ENCODE measurements at regions not wholly inside any gene's neighbourhood (a gene's known extent, or its start where the extent isn't known, plus 50 kb on each side); places are given as distances from the start of the nearest gene placed in this dataset.

DNA sequence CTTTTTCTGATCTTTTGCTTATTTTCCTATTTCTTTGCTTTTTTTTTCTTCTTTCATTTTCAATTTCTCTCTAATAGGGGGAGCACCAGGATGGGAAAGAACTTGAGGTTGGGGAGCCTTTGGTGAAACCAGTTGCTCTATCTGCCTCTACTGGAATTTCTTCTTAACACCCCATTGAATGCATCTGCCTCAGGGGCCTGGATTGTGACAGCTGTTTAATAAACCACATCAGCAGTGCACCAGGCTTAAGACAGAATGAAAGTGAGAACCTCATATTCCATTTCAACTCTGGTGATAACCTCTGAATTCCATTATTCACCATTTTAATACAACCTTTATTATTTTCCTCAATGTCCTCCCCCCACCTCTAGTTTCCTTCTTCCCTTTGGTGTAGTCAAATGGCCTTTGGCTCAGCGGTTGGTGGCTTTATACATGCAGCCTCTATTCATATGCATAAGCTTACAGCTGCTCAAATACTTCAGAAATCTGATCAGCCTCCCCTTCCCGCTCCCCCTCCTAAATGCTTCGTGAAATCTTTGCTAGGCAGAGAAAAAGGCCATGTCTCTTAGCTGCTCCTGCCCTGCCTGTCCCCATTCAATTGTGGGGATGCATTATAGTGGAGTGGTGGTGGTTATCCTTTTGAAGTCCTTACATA lies 537.3 kb upstream of the PLXNA2 start:
- Mint-ChIP-seq H3K4me3 (no peak overlapping the region), H3K36me3 (ENCODE audit: low read depth) (no peaks in the 10 kb centered on the region), H3K27ac (no peak overlapping the region), H3K4me1 (ENCODE audit: low read depth) (no peaks in the 10 kb centered on the region), H3K9me3 (peaks cover 16% of the 10 kb centered on the region), H3K27me3 (ENCODE audit: insufficient read depth) (no peaks in the 10 kb centered on the region)
- TF ChIP-seq, protein P1, sequence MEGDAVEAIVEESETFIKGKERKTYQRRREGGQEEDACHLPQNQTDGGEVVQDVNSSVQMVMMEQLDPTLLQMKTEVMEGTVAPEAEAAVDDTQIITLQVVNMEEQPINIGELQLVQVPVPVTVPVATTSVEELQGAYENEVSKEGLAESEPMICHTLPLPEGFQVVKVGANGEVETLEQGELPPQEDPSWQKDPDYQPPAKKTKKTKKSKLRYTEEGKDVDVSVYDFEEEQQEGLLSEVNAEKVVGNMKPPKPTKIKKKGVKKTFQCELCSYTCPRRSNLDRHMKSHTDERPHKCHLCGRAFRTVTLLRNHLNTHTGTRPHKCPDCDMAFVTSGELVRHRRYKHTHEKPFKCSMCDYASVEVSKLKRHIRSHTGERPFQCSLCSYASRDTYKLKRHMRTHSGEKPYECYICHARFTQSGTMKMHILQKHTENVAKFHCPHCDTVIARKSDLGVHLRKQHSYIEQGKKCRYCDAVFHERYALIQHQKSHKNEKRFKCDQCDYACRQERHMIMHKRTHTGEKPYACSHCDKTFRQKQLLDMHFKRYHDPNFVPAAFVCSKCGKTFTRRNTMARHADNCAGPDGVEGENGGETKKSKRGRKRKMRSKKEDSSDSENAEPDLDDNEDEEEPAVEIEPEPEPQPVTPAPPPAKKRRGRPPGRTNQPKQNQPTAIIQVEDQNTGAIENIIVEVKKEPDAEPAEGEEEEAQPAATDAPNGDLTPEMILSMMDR (IDR thresholded peaks at IDR 0.05) = no peak
- DNase-seq = no peak

GRCh38 chr1:208782186-208782585 lies 538.0 kb upstream of the PLXNA2 start:
- H3K4me1 Mint-ChIP-seq (ENCODE audit: low read depth) = no peaks in the 10 kb centered on the region
- no peak overlapping the region for H3K4me3 Mint-ChIP-seq
- no peak overlapping the region for H3K27ac Mint-ChIP-seq
- H3K27me3 Mint-ChIP-seq (ENCODE audit: insufficient read depth) = 0 out of 2 replicates have a peak, but pooled peaks cover under 1% of the 10 kb centered on the region
- peaks cover 17% of the 10 kb centered on the region for H3K9me3 Mint-ChIP-seq
- DNase-seq = no peak
- H3K36me3 Mint-ChIP-seq (ENCODE audit: low read depth) = no peaks in the 10 kb centered on the region
- TF ChIP-seq, protein P1 (IDR thresholded peaks at IDR 0.05) = no peak

DNA sequence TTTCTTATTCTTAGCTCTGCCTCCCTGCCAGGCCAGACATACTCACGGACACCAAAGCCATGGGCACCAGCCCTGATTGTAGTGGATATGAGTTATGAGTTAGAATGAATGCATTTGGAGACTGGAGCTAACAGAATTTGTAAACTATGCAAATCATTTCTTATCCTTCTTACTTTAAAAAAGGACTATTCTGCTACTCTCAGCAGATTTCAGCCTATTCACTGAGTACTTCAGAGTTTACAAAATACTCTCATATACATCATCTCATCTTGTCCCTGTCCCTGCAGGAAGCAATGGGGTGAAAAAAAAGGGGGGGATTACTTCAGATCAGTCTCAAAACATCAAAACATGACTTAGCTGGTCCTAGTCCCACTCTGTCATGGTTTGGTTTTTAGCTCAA lies 541.4 kb upstream of the PLXNA2 start:
- Mint-ChIP-seq H3K9me3 (peaks cover 23% of the 10 kb centered on the region), H3K27me3 (ENCODE audit: insufficient read depth) (0 out of 2 replicates have a peak, but pooled peaks cover 2% of the 10 kb centered on the region), H3K36me3 (ENCODE audit: low read depth) (no peaks in the 10 kb centered on the region), H3K4me3 (no peak overlapping the region), H3K27ac (no peak overlapping the region), H3K4me1 (ENCODE audit: low read depth) (no peaks in the 10 kb centered on the region)
- TF ChIP-seq, protein P1 (IDR thresholded peaks at IDR 0.05) = no peak
- no peak for DNase-seq

DNA sequence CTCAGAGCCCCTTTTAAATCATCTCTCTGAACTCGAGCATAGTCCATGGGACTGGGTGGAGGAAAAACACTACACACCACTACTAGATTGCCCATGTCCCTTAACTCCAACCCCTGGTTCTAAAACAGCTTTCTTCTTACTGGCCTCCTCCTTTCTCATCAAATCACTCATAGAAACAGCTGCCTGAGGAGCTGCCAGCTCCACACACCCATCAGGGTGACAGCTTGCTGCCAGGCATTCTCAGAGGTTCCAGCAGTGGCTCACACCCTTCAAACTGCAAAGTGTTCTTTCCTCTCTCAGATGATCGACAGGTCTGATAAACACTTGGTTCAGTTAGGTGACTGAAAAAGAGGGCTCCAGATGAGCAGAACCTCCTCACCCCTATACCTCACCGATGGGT lies 543.0 kb upstream of the PLXNA2 start:
- Mint-ChIP-seq H3K9me3 (peaks cover 23% of the 10 kb centered on the region), H3K27ac (no peak overlapping the region), H3K36me3 (ENCODE audit: low read depth) (no peaks in the 10 kb centered on the region), H3K4me1 (ENCODE audit: low read depth) (no peaks in the 10 kb centered on the region), H3K4me3 (no peak overlapping the region), H3K27me3 (ENCODE audit: insufficient read depth) (0 out of 2 replicates have a peak, but pooled peaks cover 2% of the 10 kb centered on the region)
- no peak for DNase-seq
- TF ChIP-seq, protein P1 (IDR thresholded peaks at IDR 0.05) = no peak

GRCh38 chr1:208788013-208788540 lies 543.9 kb upstream of the PLXNA2 start:
- TF ChIP-seq, protein P1 (IDR thresholded peaks at IDR 0.05) = no peak
- no peak for DNase-seq
- no peak overlapping the region for H3K4me3 Mint-ChIP-seq
- no peaks in the 10 kb centered on the region for H3K4me1 Mint-ChIP-seq (ENCODE audit: low read depth)
- H3K27me3 Mint-ChIP-seq (ENCODE audit: insufficient read depth) = 0 out of 2 replicates have a peak, but pooled peaks cover 2% of the 10 kb centered on the region
- no peak overlapping the region for H3K27ac Mint-ChIP-seq
- H3K36me3 Mint-ChIP-seq (ENCODE audit: low read depth) = no peaks in the 10 kb centered on the region
- peaks cover 27% of the 10 kb centered on the region for H3K9me3 Mint-ChIP-seq

Data from HFFc6 (cell line).